ENCODE measurements at regions not wholly inside any gene's neighbourhood (a gene's known extent, or its start where the extent isn't known, plus 50 kb on each side); places are given as distances from the start of the nearest gene placed in this dataset.

DNA sequence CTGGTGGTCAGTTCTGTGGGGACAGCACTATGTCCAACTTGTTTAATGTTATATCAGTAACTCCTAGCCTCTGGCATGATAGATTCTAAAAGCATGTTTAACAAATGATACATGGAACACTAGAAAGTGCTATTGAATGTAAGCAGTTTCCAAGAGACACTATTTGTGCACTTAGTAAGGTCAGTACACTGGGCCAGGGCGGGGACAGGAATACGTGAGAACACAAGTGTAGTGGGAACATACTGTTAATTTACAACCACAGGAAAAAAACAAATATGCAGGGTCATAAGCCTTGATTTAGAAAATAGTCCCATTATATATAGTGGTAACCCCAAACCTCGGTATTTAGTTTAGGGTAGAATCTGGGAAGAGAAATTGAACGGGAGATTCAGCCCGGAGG lies 88.9 kb upstream of the SLC38A2 start:
- no peak for DNase-seq

DNA sequence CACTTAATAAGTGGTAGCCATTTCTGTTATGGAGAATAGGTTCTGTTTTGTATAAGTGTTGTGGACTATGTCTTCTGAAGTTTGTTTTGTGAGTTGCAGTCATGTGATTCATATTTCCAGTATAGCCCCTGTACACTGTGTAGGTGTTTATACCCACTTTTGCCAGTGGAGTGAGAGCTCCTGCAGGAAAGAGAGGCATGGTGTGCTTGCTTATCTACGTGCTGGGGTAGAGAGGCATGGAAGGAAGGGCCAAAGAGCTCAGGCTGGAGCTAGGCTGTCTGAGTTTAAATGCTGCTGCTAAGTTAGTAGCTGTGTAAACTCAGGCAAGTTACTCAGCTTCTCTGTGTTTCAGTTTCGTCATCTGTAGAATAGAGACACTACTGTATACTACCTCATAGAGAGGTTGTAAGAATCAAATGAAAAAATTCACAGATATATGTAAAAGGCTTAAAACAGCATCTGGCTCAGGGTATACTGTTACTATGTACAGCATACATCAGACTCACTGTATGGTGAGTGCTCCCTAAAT lies 88.2 kb upstream of the SLC38A2 start:
- DNase-seq = no peak

DNA sequence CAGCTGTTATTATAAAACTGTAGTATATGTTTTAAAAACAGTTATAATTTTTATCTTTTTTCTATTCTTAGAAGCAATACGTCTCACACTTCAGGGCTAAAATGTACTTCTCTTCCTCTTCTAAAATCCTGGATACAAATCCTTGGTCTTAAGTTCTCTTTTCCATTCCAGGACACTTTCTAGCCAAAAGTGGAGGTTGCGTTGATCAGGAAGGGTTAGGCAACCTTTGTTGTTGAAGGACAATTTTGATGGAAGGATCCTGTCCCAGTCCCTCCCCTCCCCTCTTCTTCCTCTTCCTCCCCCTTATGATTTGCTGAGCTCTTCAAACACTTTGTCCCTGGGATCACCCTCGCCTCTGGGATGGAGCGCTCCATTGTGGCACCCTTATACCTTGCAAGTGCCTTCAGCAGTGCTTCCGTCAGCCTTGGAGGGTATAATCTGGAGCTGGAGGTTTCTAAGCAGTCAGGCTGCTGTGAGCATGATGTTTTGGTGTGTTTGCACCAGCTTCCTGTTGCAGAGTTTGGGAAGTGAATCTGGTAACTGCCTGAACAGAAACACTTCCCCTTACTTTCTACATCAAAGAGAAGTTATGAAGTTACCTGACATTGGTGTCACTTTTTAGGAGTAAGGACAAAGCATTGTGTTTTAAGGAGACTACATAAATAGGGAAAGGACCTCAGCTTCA lies 87.4 kb upstream of the SLC38A2 start:
- no peak for DNase-seq

DNA sequence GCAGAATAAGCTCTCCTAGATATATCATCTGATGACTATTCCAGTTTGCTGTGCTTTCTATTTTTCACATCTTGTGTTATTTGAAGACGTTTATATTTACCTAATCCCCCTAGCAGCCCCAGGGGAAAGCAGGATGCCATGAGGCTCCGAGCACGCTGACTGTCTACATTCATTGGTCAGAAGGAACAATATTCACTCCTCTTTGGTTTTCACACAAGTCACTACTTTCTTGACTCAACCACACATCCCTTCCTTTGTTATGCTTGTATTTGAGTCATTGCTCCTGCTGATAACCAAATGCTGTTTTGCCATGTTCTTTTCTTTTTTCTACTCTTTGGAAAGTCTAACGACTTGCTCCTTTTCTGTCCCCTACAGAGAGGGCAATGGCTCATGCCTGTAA lies 86.5 kb upstream of the SLC38A2 start:
- no peak for DNase-seq

DNA sequence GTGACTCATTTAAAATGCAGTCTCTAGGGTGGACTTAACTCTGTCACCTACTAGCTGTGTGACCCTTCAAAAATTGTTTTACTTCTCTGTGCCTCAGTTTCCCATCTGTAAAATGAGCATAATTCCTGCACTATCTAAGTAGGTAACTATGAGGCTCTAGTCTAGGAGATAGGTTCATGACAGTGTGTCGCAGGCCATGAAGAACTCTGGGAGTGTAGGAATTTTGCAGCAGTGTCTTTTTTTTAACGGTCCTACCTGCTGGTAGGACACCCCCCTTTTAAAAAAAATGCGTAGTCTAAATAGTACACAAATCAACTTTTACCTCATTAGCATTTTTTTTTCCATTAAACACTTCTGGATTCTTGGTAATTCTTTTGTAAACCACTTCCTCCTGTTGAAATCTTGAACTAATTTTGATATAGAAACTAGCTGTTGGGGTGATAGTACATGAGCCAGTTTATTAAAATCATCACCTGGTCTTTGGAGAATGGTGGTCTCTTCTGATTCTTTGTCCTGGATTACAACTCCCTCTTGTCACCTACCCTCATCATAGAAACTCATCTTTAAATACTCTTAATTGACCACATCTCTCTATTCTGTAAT lies 86.0 kb upstream of the SLC38A2 start:
- no peak for DNase-seq

DNA sequence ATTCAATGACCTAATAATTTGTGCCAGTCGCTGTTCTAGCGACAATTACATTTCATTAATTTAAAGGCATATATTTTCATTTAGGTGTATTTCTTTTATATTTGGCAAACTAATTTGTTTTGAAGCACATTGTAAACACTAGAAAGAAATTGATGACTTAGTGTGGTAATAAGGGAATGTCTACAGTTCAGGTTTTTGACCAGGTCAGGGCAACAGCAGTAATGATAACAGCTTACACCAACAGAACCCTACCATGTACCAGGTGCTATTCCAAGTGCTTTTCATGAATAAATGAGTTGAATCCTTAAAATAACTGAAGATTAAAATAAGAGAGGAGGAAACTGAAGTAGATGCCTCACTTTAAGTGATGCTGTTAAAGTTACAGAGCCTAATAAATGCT lies 85.4 kb upstream of the SLC38A2 start:
- DNase-seq = no peak

DNA sequence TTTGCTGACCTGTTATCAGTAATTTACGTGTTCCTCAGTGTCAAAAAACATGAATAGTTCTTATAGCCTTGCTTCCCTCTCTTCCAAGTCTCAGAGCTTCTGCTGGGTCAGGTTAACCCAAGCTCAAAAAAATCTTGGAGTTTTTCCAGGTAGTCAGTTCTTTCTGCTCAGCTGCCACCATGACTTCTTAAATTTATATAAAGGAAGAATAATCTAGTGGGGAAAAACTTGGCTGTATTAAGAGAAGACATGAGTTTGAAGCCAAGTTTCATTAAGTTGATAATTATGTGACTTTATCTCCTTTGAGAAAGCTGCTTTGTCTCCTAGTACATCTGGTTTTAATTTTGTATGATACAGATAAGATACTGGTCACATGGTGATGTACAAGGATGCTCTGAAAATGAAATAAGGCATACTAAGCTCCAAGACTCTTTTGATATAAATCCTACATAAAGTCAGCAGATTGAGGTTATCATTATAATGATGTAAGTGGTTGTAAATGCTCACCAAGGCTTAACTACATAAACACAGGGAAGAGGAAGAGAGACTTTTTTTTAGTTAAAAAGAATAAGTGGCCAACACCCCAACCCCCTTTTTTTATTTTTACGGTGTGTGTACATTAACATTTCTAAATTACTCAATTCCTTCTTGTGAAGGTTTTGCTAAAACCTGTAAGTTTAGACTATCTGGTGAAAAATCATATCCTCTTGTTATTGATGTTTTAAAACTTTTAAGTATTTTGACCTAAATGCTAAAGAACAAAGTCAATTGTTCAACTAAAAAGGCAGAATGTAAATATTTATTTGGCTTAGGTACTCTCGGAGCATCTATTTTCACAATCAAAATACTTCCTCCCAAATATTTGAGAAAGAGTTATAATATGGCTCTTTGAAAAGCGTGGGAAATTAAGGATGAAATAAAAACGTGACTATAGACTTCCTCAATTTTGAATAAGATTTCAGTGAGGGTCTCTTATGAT lies 84.1 kb upstream of the SLC38A2 start:
- no peak for DNase-seq

DNA sequence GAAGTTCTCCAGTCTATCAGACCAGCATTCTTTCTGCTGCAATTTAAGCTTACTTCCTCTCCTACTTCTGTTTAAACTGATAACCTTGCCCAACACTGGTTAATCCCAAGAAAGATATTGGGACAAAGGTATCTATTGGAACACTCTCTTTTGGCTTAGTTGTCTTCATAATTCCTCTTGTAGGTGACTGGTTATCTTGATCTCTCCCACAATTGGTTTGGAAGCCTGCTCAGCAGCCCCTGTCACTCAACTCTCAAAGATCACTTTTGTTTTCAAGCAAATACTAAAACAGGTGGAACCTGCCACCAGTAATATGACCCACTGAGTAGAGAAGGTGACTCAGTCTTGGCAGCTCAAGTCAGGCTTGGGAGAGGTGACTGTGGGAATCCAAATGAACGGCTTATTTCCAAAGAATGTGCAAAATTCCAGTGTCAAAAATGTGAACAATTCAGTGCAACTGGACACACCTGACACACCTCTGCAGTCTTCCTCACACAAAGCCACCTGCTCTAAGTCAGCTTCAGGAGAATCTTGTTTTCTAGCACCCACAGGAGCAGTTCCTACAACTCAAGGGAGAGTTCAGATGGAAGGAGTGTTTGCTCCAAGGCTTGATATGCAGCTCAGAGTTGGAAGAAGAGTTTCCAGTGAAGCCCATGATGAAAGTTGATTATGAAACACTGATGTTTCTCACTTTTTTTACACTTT lies 83.2 kb upstream of the SLC38A2 start:
- DNase-seq = no peak

DNA sequence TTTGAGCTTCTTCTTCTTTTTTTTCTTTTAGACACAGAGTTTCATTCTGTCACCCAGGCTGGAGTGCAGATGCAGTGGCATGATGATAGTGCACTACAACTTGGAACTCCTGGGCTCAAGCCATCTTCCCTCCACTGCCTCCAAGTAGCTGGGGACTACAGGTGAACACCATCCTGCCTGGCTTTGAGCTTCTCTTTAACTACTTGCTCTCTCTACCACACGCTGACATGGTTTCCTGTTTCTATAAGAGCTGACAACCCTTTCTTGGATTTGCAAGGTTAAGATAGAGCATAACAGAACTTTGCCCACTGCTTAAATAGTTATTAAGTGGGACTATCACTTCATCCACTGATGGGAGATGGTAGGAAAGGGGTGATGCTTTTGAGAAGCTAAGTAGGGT lies 82.4 kb upstream of the SLC38A2 start:
- DNase-seq = no peak

DNA sequence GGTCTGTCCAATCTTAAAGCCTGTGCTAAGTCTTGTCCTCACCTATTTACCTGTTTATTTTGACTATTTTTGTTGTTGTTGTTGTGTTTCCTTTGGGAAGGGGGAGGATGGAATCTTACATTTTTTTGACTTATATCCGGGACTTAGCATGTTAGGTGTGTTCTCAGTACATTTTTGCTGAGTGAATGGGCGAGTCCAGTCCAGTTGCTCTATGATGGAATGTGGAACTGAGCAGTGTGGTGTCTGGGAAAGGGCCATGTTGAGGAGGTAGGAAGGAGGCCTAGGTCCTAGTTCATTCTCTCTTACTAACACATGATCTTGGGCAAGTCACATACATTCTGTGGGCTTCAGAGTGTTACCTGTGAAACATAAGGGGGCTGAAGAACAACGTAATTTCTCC lies 80.9 kb upstream of the SLC38A2 start:
- no peak for DNase-seq

DNA sequence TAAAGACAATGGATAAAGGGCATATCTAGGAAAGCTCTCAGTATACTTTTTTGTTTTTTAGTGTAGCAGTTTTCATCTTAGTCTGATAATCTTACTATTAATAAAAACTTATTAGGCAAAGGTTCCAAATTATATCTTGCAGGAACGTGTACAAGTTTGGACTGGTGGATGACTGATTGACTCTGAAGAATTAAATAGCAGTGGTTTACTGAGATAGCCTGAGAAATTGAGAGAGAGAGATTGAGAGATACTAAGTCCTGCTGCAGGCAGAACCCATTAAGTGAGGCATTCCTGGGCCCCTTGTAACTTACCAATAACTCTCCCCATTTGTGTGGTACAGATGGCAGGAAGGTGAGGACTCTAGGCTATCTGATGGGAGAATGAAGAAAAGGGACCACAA lies 80.2 kb upstream of the SLC38A2 start:
- no peak for DNase-seq

DNA sequence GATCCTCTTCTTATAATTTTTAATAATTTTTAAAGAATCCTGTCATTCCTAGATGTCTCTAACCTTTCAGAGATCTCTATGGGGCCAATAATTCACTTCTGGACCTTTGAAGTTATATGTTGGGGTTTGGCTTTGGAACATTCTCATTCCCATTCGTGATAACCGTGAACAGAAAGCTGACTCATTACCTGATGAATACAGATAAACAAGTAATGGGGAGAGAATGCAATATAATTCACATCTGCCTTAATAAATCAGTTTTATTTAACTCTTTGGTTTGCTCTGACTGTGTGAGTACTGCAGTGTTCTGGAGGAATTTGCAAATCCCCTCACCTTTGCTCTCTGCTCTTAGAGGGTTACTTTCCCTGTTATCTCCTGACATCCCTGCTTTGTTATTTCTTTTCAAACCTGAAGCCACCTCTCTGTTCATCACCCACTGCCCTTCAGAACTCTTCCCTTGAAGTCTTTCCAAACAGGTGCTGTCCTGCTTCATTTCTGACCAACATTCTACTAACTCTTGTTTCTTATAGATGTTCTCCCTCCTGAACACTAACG lies 79.6 kb upstream of the SLC38A2 start:
- no peak for DNase-seq

DNA sequence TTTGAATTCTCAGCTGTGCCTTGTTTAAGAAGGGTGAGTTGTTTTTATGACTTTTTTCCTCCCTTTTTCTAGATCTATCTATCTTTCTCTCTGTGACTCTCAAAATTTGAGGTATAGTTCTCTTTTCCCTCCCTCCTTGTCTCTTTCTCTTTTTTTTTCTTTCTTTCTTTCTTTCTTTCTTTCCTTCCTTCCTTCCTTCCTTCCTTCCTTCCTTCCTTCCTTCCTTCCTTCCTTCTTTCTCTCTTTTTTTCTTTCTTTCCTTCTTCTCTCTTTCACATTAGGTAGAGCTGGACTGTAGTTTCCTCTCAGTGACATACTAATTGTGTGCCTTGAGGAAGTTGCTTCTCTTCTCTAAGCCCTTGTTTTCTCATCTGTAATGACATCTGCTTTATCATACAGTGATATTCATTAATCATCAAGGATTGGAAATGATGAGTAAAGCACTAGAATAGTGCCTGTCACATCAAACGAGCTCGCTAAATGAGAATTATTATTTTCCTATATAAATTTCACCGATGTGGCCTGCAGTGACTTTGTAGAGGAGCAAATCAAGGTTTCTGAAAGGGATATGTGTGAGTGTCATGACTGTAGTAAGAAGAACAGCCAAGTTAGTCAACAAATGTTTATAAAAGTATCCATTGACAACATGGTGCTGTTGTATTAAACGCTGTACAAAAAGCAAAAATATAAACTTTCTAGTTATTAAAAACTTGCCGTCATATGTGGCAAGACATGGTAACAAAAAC lies 78.9 kb upstream of the SLC38A2 start:
- DNase-seq = no peak

DNA sequence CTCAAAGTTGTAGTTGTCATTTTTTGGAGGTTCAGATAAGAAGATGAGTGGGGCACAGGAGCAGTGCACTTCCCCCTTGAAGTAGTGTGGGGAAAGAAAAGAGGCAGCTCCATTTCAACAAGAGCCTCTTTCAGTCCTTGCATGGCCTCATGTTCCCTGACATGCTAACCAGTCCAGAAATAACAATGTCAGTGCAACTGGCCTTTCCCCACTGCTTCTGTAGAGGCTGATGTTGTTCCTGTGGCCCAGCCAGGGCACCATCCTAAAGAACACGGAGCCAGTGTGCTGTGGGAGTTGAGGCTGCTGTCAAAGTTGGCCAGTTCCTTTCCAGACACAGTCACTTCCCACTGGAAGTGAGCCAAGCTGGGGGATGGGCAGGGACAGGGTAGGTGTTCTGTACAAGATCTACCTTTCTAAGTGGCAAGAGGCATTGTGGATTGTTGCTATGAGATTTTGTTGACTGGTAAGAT lies 77.7 kb upstream of the SLC38A2 start:
- DNase-seq = no peak

DNA sequence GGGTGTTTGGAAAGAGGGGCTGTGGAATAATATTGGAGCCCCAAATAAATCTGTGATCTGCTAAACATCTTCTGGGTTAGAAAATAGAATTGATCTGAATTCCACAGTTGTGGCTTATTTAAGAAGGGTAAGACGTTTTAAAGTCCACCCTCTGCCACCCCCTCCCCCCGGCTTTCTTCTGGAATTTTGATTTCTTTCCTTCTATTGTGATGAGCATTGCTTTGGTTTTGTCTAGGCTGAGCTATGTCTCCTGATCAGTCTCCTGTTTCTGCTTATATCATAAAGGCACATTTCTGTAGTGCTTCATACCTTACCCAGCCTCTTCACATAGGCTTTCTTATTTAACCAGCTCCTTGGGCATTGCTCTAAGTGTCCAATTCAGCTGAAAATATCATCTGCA lies 77.3 kb upstream of the SLC38A2 start:
- no peak for DNase-seq

DNA sequence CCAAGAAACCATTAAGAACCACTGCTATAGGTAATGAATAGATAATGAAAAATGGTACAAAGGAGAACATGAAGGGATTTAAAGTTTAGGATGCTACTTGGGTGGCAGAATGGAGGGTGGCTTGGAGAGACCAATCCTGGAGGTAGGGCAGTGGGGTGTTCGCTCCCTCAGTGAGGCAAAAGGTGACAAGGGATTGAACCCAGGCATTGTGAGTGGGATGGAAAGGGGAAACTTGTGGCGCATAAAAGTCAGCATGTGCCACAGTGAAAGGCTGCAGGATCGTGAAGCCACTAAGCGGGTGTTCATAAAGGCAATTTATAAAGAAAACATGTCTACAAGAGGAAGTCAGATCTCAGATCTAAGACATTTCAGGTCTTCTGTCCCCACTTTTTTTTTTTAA lies 76.7 kb upstream of the SLC38A2 start:
- no peak for DNase-seq

DNA sequence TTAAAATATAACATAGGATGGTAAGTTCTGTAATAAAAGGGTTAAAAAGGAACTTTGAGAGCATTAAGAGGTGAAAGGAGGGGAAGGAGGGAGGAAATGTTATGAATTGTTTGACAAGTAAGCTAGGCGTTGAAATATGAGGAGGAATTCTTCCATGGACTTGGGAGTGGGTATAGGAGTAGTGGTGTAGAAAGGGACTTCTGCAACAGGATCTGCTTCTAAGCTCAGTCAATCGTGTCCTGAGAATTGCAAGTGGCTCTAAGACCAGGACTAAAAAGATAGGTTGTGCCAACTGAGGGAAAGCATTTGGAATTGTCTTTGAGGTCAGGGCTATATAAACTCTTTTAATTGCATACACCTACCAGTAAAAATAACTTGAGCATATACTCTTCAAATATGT lies 74.1 kb upstream of the SLC38A2 start:
- DNase-seq = no peak

DNA sequence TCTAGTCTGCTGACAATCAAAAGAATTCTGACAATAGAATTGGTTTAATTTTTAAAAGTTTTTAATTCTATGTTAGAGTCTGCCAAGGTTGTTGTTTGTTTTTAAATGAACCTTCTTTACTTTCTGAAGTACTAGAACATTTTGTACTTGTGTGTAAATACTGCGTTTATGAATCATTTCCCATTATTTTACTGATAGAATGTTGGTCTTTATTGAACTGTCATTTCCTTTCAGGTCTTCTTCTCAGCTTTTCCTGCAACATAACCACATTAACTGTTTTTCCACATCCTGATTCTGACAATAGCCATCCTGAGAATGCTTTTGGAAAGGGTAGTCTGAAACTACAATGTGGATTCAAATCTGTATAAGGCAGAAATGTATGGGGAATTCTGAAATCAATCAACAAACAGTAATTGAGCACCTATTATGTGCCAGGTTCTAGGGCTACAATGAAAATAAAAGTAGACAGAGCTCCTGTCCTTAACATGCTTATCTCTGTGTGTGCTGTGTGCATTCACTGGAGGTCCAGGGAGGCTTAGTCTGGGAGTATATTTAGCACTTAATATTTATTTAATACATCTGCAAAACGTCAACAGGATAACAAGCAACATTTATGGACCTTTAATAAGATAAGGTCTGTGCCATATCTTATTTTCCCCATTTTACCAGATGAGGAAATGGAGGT lies 73.1 kb upstream of the SLC38A2 start:
- no peak for DNase-seq

DNA sequence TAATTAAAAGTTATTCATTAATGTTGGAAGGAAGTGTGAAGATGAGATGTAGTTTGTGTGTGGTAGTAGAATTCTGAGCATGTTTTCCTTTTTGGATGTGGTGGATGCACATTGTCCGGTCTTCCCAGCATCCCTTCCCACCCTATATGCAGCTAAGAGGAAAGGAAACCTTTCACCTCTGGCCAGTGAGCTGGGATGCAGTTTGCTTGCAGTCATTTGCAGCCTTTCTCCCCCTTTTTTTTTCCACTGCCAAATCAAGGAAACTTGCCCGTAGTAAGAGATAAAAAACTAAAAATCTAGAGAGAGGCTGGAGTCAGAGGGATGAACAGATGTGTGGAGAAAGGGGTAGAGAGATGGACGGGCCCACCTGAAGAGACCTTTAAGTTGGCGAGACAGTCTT lies 72.5 kb upstream of the SLC38A2 start:
- DNase-seq = no peak

DNA sequence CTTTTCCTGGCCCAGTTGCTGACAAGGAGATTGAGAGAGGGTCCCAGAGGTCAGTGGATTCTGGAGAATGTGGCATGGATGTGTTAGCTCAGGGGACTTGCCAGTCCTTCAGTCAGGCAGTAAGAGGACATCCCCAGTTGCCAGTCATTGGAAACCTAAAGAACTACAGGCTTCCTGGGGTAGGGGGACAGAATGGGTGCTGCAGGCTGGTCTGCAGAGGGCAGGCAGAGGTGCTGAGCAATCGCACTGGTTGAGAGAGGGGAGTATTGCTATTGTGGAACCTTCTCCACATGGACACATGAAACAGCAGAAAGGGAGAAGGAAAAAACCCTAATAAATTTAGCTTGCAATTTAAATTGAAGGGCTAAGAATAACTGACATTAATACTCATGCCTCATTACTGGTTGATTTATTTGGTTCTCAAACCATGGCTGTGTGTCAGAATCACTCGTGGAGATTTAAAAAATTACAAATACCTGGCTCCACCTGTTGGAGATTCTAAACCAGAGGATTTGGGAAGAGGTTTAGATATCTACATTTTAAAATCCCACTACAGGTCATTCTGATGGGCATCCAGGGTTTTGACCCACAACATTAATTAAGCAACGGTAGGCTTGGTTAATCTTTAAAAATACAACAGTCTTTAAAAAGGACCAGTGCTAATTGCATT lies 71.2 kb upstream of the SLC38A2 start:
- DNase-seq = no peak

DNA sequence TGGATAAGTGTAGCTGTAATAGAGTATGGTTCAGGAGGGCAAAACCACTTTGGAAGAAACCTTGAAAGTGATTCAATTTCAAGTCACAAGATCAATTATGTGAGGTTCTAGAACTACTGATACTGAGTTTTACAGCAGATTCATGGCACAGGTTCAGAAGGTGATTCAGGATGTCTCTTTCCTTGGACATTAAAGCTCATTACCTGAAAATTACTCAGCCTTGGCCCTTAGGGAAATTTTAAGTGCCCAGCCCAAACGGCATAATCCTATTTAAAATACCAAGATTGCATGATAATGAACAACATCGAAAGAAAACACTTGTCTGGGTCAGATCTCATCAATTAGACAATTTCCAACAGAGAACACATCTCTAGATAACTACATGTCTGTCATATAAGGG lies 70.2 kb upstream of the SLC38A2 start:
- no peak for DNase-seq

All from NCI-H526 treated with DMSO at 0.1 percent for 48 hours (cell line).